Spleen (tissue), 7 donors: ENCODE measurements at regions not wholly inside any gene's neighbourhood (a gene's known extent, or its start where the extent isn't known, plus 50 kb on each side); places are given as distances from the start of the nearest gene placed in this dataset.

ENCODE experiments used
- CTCF ChIP-seq, 11 experiments: fragments of 200-600 bp in 7 of 11; fragments of 450-650 bp in 4 of 11; sonication (generic) in 4 of 11; IDR thresholded peaks in 8 of 11; conservative IDR thresholded peaks in 3 of 11; 1 replicate in 7 of 11; 2 replicates in 4 of 11; pipeline versions ENCODE4 v1.4.0 to v1.8.0; 2016 to 2021; ENCODE audit warnings: antibody characterized with exemption in 11 of 11, inconsistent platforms in 4 of 11, mild to moderate bottlenecking in 1 of 11
- POLR2AphosphoS5 ChIP-seq, 3 donors: sonication (generic); formaldehyde crosslinking; IDR thresholded peaks; one replicate each; pipeline ENCODE4 v1.5.1; 2017; ENCODE audit warnings: antibody characterized with exemption in 3 of 3
- donor health status: DM: no; HTN: no; CAD: no; lungs with moderate emphysema.
- donor health status: DM: no; HTN: no; CAD: no.
- donor health status: DM: no; HTN: no; CAD: no.

- no peak for TF ChIP-seq CTCF (IDR thresholded peaks at IDR 0.05 in 8 of 11, conservative IDR thresholded peaks at IDR 0.05 in 3 of 11)
- TF ChIP-seq POLR2AphosphoS5 (IDR thresholded peaks at IDR 0.05): no peak
Observed at GRCh38 chr20:24388828-24389380, 80.5 kb upstream of the SYNDIG1 start.
